Neural cell (in vitro differentiated cells): ENCODE measurements at regions not wholly inside any gene's neighbourhood (a gene's known extent, or its start where the extent isn't known, plus 50 kb on each side); places are given as distances from the start of the nearest gene placed in this dataset.

Experiments used
- H2AFZ ChIP-seq: fragments of 200-600, 300-800 bp; sonication (generic), shearing (Covaris generic); 2 replicates; pipeline ENCODE4 v1.6.0; 2014; ENCODE audit warnings: low read depth, mild to moderate bottlenecking, antibody characterized with exemption, low read length, moderate library complexity
- H3F3A ChIP-seq: fragments of 200-600 bp; shearing (Covaris generic); 2 replicates; pipeline ENCODE4 v1.6.1; 2016; ENCODE audit warnings: mild to moderate bottlenecking, moderate library complexity, mixed read lengths, antibody characterized with exemption, low read length; ENCODE audit not compliant: insufficient read depth, poor library complexity, severe bottlenecking
- H3K27ac ChIP-seq: fragments of 200-600, 300-800 bp; sonication (generic), shearing (Covaris generic); 2 replicates; pipeline ENCODE4 v1.5.1; 2014; ENCODE audit warnings: mild to moderate bottlenecking, low read length, moderate library complexity
- H3K27me3 ChIP-seq: fragments of 300-800, 200-600 bp; sonication (generic), shearing (Covaris generic); 2 replicates; pipeline ENCODE4 v1.6.0; 2014; ENCODE audit warnings: mild to moderate bottlenecking, low read depth, low read length, moderate library complexity; ENCODE audit not compliant: insufficient read depth
- H3K36me3 ChIP-seq: fragments of 300-800, 200-600 bp; sonication (generic), shearing (Covaris generic); 2 replicates; pipeline ENCODE4 v1.5.1; 2014; ENCODE audit warnings: mild to moderate bottlenecking, antibody characterized with exemption, low read length, moderate library complexity; ENCODE audit not compliant: insufficient read depth
- H3K4me2 ChIP-seq: fragments of 300-800, 200-600 bp; sonication (generic), shearing (Covaris generic); 2 replicates; pipeline ENCODE4 v1.6.0; 2014; ENCODE audit warnings: mild to moderate bottlenecking, low read length
- H3K4me3 ChIP-seq: fragments of 300-800, 200-600 bp; sonication (generic), shearing (Covaris generic); 2 replicates; pipeline ENCODE4 v1.5.1; 2014; ENCODE audit warnings: mild to moderate bottlenecking, low read length, moderate library complexity
- H3K79me2 ChIP-seq: fragments of 200-600 bp; shearing (Covaris generic); replicated peaks from 2 replicates; pipeline ENCODE4 v1.6.0; 2014; ENCODE audit warnings: mild to moderate bottlenecking, low read length, moderate library complexity; ENCODE audit not compliant: insufficient read depth
- H3K9ac ChIP-seq: fragments of 300-800, 200-600 bp; sonication (generic), shearing (Covaris generic); 2 replicates; pipeline ENCODE4 v1.6.1; 2016; ENCODE audit warnings: mild to moderate bottlenecking, low read length, mixed read lengths
- H3K9me2 ChIP-seq: fragments of 200-600 bp; shearing (Covaris generic); 2 replicates; pipeline ENCODE4 v1.6.1; 2016; ENCODE audit warnings: mild to moderate bottlenecking, low read length, mixed read lengths; ENCODE audit not compliant: insufficient read depth
- H3K9me3 ChIP-seq: fragments of 200-600, 300-800 bp; sonication (generic), shearing (Covaris generic); 2 replicates; pipeline ENCODE4 v1.6.1; 2016; ENCODE audit warnings: mild to moderate bottlenecking, mixed run types, low read length, moderate library complexity, mixed read lengths
- H4K20me1 ChIP-seq: fragments of 200-600 bp; shearing (Covaris generic); 2 replicates; pipeline ENCODE4 v1.6.1; 2016; ENCODE audit warnings: mild to moderate bottlenecking, mixed run types; ENCODE audit not compliant: insufficient read depth
- CTCF ChIP-seq: fragments of 450-650 bp; IDR thresholded peaks from 2 replicates; pipeline ENCODE4 v1.5.1; 2014; ENCODE audit warnings: antibody characterized with exemption, mild to moderate bottlenecking, moderate library complexity; ENCODE audit not compliant: poor library complexity, severe bottlenecking
- EP300 ChIP-seq: fragments of 450-650 bp; conservative IDR thresholded peaks from 2 replicates; pipeline ENCODE4 v1.6.1; 2014; ENCODE audit warnings: antibody characterized with exemption, mild to moderate bottlenecking, moderate library complexity; ENCODE audit not compliant: poor library complexity, severe bottlenecking
- EZH2 ChIP-seq: fragments of 200-600, 300-800 bp; shearing (Covaris generic), sonication (generic); IDR thresholded peaks from 2 replicates; pipeline ENCODE4 v1.6.1; 2014; ENCODE audit warnings: antibody characterized with exemption, low read length, borderline replicate concordance, mild to moderate bottlenecking; ENCODE audit not compliant: insufficient read depth, poor library complexity, severe bottlenecking
- MXI1 ChIP-seq: fragments of 450-650 bp; conservative IDR thresholded peaks from 2 replicates; pipeline ENCODE4 v1.6.1; 2014; ENCODE audit warnings: antibody characterized with exemption, mild to moderate bottlenecking; ENCODE audit not compliant: poor library complexity, severe bottlenecking
- POLR2AphosphoS5 ChIP-seq: IDR thresholded peaks from 2 replicates; pipeline ENCODE4 v1.6.1; 2012
- RAD21 ChIP-seq: fragments of 450-650 bp; conservative IDR thresholded peaks from 2 replicates; pipeline ENCODE4 v1.6.1; 2014; ENCODE audit warnings: antibody characterized with exemption, mild to moderate bottlenecking, moderate library complexity
- REST ChIP-seq: IDR thresholded peaks from 2 replicates; pipeline ENCODE4 v1.6.1; 2012; ENCODE audit warnings: borderline replicate concordance
- SMC3 ChIP-seq: fragments of 450-650 bp; conservative IDR thresholded peaks from 2 replicates; pipeline ENCODE4 v1.6.1; 2014; ENCODE audit warnings: antibody characterized with exemption, mild to moderate bottlenecking, moderate library complexity; ENCODE audit not compliant: poor library complexity
- TAF1 ChIP-seq: IDR thresholded peaks from 2 replicates; pipeline ENCODE4 v1.6.1; 2012; ENCODE audit warnings: low read depth

GRCh38 chr4:136463941-136464340 is 1068.4 kb downstream of the PCDH18 start:
- Histone ChIP-seq H3K27ac (no peak overlapping the region), H4K20me1 (no peaks in the 10 kb centered on the region), H3K9me3 (no peaks in the 10 kb centered on the region), H3K4me3 (no peak overlapping the region), H3K9me2 (no peaks in the 10 kb centered on the region), H3K79me2 (no peaks in the 10 kb centered on the region), H3K4me2 (no peak overlapping the region), H3K9ac (no peak overlapping the region), H2AFZ (no peak overlapping the region), H3K36me3 (no peaks in the 10 kb centered on the region), H3F3A (no peaks in the 10 kb centered on the region), H3K27me3 (no peaks in the 10 kb centered on the region)
- TF ChIP-seq MXI1 (no peak), SMC3 (no peak), EP300 (peak; percentile 82), RAD21 (no peak), REST (no peak), EZH2 (no peak), POLR2AphosphoS5 (peak; percentile 81)

DNA sequence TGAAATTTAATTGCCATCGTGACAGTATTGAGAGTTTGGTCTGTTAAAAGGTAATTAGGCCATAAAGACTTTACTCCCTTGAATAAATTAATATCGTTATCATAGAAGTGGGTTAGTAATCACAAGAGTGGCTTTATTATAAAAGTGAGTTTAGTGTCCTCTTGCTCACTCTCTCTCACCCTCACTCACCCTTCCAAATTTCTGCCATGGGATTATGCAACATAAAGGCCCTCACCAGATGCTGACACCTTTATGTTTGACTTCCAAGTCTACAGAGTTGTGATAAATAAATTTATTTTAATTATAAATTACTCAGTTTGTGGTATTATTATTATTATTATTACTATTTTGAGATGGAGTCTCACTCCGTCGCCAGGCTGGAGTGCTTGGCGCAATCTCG is 1070.8 kb downstream of the PCDH18 start:
- no peaks in the 10 kb centered on the region for H3K27me3 ChIP-seq
- no peak overlapping the region for H3K4me3 ChIP-seq
- H3K9ac ChIP-seq = no peak overlapping the region
- TF ChIP-seq EZH2 (no peak), SMC3 (no peak), TAF1 (no peak), RAD21 (no peak), REST (no peak), POLR2AphosphoS5 (no peak), MXI1 (no peak), EP300 (no peak), CTCF (no peak)
- H3K36me3 ChIP-seq = no peaks in the 10 kb centered on the region
- H4K20me1 ChIP-seq = no peaks in the 10 kb centered on the region
- H3K27ac ChIP-seq = no peak overlapping the region
- H3K9me2 ChIP-seq = no peaks in the 10 kb centered on the region
- no peaks in the 10 kb centered on the region for H3F3A ChIP-seq
- no peaks in the 10 kb centered on the region for H3K79me2 ChIP-seq
- H2AFZ ChIP-seq = no peak overlapping the region
- no peaks in the 10 kb centered on the region for H3K9me3 ChIP-seq
- no peak overlapping the region for H3K4me2 ChIP-seq
